ENCODE measurements at regions not wholly inside any gene's neighbourhood (a gene's known extent, or its start where the extent isn't known, plus 50 kb on each side); places are given as distances from the start of the nearest gene placed in this dataset.

- no peak overlapping the region for H3K4me3 ChIP-seq (ENCODE audit: low read length)
- TF ChIP-seq CTCF (conservative IDR thresholded peaks at IDR 0.05; ENCODE audit: low read length): no peak
These were observed 99.4 kb downstream of the DIRAS3 start for GRCh38 chr1:67951014-67951413.

DNA sequence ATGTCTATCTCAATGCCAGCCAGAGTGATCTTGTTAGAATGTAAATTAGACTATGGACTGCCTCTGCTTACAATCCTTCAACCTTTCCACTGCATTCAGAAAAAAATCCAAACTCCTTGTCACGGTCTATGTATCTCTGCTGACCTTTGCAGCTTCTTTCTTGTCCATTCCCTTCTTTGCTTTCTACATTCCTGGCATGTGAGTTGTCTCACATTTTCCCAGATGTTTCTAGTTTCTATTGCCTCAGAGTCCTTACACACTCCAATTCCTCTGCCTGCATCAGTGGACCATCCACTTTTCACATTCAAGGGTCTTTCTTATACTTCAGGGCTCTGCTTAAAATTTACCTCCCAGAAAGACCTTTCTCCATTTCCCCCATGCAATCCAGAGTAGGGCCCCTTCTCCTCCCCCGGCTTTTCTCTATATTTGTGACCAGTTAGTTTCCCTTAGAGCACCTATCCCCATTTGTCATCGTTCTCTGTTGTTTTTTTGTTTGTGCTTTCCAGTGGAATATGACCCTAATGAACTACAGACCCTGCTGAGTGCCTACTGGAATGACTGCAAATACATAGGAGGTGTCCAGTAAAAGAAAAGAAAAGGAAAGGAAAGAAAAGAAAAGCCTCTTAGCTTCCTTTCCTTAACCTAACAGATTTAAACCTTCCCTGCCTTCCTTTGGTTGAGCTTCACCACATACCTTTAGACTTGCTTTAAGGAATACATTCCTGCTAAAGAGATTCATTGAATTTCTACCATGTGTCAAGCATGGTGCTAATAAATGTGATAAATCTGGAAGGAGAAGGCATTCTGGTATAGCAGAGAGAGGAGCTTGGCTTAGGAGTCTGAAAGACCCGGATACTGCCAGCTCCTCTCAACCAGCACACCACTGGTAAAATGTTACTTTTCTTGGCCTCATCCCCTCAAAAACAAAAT lies 102.0 kb downstream of the DIRAS3 start:
- TF ChIP-seq CTCF (conservative IDR thresholded peaks at IDR 0.05; ENCODE audit: low read length): no peak
- H3K4me3 ChIP-seq (ENCODE audit: low read length): no peak overlapping the region
- DNase-seq (ENCODE audit: low read depth): peak; percentile 86

More at GRCh38 chr1:67951014-67951413, 99.4 kb downstream of the DIRAS3 start:
- DNase-seq (ENCODE audit: low read depth): no peak

- no peak for TF ChIP-seq CTCF (conservative IDR thresholded peaks at IDR 0.05; ENCODE audit: low read length)
- no peak for DNase-seq (ENCODE audit: low read depth)
- H3K4me3 ChIP-seq (ENCODE audit: low read length): no peak overlapping the region
These were observed 103.3 kb downstream of the DIRAS3 start for GRCh38 chr1:67947114-67947513.

DNA sequence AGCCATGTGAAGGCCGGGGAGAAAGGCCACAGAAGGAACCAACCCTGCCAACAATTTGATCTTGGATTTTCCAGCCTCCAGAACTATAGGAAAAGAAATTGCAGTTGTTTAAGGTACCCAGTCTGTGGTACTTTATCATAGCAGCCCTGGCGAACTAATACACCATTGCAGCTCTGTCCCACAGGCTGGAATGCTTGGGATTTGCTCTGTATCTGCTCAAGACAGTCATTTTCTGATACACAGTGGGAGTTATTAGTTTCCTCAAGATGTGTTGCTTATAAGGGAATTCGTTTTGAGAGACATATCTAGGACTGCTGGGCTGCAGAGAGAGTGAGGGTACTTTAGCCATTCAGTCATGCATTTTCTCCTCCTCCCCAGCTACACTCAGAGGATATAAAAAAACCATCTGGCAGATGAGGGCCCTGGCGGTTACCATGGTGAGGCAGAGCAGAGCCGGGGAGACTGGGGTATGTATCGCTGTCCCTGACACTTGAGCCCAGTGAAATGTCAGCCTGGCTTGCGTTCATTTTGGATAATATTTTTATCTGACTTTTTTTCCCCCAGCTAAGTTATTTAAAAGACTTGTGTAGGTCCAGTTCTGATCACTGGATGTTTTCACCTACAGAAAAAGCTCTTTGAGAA lies 104.6 kb downstream of the DIRAS3 start:
- no peak for DNase-seq (ENCODE audit: low read depth)
- H3K4me3 ChIP-seq (ENCODE audit: low read length): no peak overlapping the region
- TF ChIP-seq CTCF (conservative IDR thresholded peaks at IDR 0.05; ENCODE audit: low read length): no peak

- no peak for TF ChIP-seq CTCF (conservative IDR thresholded peaks at IDR 0.05; ENCODE audit: low read length)
- peak; percentile 49 for DNase-seq (ENCODE audit: low read depth)
- H3K4me3 ChIP-seq (ENCODE audit: low read length): no peak overlapping the region
These were observed 108.2 kb downstream of the DIRAS3 start for GRCh38 chr1:67942274-67942673.

- no peak for TF ChIP-seq CTCF (conservative IDR thresholded peaks at IDR 0.05; ENCODE audit: low read length)
- peak; percentile 29 for DNase-seq (ENCODE audit: low read depth)
- H3K4me3 ChIP-seq (ENCODE audit: low read length): no peak overlapping the region
These were observed 108.5 kb upstream of the GNG12 start for GRCh38 chr1:67941746-67942145.

GRCh38 chr1:67941155-67941554 lies 107.9 kb upstream of the GNG12 start:
- TF ChIP-seq CTCF (conservative IDR thresholded peaks at IDR 0.05; ENCODE audit: low read length): no peak
- no peak for DNase-seq (ENCODE audit: low read depth)
- no peak overlapping the region for H3K4me3 ChIP-seq (ENCODE audit: low read length)

Measured in AG10803 (cell line).